NCI-H2107 (cell line): ENCODE measurements at regions not wholly inside any gene's neighbourhood (a gene's known extent, or its start where the extent isn't known, plus 50 kb on each side); places are given as distances from the start of the nearest gene placed in this dataset.
"Not testable (repeated sequence)": the region's sequence is repeated elsewhere in the genome, so short reads cannot be mapped to it uniquely, and the experiment has no call there.

Experiments used
- DNase-seq: peaks from one replicate; lab custom pipeline; 2025; lab: John Stamatoyannopoulos, UW

DNA sequence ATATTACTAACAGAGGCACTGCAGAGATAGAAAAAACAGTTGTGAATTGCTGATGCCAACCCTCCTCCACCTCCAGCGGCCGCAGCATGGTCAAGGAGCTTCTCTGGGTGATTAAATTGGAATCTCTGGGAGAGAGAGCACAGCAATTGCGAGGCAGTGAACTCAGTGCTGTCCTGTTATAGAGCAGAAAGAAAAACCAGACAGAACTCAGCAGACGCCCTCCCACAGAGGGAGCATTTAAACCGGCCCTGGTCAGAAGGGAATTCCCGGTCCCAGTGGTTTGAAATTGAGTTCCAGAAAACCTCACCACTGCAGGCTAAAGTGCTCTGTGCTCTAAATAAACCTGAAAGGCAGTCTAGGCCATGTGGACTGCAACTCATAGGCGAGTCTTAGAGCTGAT, 175.4 kb downstream of the SQOR start:
- DNase-seq, result no peak

DNA sequence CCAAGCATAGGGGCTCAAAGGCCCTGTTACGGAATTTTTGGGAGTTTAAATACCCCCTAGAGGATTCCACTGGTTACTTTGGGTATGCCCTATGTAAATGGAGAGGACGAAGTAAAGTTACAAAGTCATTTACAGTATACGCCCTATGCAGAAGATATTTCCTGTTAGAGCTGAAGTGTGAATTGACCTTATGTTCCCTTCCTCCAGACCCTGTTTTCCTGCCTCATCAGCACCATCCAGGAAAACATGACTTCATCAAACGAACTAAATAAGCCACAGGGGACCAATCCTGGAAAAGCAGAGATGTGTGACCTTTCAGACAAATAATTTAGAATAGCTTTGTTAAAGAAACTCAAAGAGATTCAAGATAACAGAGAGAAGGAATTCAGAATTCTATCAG, 177.4 kb downstream of the SQOR start:
- DNase-seq, result no peak

DNA sequence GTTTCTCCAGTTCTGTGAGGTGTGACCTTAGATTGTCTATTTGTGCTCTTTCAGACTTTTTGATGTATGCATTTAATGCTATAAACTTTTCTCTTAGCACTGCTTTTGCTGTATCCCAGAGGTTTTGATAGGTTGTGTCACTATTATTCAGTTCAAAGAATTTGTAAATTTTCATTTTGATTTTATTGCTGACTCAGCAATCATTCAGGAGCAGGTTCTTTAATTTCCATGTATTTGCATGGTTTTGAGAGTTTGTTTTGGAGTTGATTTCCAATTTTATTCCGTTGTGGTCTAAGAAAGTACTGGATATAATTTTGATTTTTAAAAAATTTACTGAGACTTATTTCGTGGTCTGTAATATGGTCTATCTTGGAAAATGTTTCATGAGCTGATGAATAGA, 182.7 kb downstream of the SQOR start:
- not testable (repeated sequence) for DNase-seq

DNA sequence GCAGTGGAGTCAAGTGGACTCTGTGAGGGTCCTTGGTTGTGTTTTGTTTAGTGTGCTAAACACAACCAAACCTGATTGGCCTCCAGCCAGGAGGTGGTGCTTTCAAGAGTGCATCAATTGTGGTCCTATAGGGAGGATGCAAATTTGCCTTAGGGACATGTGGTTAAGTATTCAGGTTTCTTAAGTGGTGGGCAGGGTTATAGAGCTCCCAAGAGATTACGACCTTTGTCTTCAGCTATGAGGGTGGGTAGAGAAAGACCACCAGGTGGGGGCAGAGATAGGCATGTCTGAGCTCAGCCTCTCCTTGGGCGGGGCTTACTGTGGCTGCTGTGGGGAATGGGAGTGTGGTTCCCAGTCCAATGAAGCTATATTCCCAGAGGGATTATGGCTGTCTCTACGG, 186.6 kb downstream of the SQOR start:
- DNase-seq, result peak; percentile 42

DNA sequence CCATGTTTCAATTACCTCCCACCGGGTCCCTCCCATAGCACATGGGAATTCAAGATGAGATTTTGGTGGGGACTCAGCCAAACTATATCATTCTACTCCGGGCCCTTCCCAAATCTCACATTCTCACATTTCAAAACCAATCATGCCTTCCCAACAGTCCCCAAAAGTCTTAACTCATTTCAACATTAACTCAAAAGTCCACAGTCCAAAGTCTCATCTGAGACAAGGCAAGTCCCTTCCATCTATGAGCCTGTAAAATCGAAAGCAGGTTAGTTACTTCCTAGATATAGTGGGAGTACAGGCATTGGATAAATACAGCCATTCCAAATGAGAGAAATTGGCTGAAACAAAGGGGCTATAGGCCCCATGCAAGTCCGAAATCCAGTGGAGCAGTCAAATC, 188.1 kb downstream of the SQOR start:
- not testable (repeated sequence) for DNase-seq

DNA sequence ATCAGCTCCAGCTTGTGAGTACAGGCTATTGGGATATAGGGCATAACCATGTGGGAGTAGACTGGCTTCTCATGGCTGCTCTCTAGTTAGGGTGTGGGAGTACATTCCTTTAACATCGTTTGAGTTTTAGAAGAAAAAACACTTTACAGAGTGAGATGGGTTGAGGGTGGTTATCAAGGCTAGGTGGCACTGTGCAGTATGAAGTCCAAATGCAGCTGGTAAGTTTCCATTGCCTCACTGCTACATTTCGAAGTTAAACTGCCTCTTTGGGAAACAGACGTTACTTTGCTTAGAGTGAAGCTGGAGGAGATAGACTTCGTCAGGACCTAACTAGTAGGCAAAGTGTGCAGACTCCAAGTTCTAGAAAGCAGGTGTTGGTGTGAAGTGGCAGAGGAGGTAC, 192.4 kb downstream of the SQOR start:
- DNase-seq, result no peak

DNA sequence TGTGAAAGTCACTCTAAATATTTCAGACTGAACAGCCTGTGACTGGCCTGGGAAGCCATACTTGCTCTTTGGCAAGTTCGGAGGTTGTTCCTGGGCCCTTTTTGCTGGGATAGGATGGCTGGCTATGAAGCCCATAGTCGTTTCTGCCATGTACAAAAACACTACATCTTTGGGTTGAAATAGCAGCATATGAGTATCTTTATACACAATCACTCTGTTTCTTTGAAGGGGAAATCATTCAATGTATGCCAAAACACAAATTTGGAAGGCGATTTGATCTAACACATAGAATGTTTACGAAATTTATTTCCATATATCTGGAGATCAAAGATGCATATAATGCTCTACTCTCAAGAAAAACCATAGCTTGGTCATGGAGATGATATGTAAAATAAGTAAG, 192.9 kb downstream of the SQOR start:
- DNase-seq, result no peak

DNA sequence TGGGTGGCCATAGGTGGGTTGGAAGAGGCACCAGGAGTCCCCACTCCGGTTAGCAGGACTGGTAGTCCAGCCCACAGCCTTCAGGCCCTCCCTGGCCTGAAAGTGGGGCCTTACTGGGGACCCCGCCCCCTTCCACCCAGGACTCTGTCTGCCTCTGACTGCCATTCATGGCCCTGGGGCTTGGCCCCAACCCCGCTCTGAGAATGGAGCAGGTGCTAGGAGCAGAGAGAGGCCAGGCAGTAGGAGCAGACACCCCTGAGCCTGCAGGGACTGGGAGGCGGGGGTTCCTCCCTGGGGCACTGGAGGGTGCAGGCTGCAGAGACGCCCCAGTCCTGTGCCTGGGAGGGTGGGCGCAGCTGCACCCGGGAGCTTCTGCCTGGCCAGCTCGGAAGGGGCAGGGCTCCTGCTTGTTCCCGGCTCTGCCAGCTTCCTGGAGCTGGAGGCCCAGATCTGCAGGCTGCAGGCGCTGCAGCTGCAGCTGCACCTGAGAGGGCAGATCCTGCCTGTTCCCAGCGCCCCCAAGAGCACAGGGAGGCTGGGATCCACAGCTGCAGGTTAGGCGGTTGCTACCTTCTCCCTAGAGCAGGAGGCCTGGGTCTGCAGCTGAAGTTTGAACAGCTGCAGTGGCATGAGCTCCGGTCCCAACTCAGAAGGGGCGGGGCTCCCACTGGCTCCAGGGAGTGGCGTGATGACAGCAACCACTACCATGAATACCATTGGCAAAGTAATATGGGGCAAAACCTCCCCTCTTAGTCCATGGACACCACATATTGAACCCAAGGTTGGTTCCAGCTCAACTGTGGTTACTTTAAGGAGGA, 194.7 kb downstream of the SQOR start:
- no peak for DNase-seq

DNA sequence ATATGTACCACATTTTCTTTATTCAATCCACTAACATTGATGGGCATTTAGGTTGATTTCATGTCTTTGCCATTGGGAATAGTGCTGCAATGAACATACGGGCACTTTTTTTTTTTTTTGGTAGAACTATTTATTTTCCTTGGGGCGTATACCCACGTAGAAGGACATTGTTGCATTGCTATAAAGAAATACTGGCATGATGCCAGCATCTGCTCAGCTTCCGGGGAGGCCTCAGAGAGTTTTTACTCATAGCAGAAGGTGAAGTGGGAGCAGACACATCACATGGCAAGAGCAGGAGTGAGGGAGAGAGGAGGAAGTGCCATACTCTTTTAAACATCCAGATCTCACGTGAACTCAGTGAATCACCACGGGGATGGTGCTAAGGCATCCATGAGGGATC, 197.0 kb downstream of the SQOR start:
- no peak for DNase-seq

DNA sequence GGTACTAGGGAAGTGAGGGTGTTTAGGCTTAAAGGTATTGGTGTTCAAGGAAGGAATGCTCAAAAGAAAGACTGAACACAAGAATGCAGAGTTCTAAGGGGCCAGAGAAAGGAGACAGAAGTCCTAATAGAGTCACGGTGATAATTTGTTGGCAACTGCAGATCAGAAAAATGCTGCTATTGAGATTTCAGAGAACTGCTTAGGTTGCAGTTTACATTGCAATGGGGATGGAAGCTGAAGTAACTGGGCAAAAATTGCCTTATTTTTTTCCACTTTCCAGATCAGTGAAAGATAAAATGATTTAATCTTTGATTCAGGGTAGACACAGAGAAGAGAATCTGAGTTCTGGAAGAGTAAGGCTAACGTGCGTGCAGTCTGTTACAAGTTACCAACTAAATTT, 199.8 kb downstream of the SQOR start:
- DNase-seq, result no peak

DNA sequence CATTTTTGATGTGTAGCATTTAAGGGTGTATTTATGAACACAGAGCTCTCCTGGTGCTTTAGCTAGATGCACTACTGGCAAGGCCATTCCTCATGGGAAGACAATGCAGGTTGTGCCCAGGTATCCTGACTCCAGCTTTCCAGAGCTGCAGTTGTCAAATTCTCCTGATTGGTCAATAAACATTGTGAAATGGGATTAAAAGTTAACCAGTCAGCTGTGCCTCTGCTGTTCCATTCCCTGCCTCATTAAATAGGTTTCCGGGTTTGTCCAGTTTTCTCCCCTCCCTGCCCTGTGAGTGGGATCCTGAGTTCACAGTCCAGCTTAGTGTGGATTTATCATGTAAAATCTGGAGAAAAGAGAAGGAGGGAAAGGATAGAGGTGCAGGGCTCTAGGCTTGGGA, 207.3 kb downstream of the SQOR start:
- DNase-seq, result no peak

DNA sequence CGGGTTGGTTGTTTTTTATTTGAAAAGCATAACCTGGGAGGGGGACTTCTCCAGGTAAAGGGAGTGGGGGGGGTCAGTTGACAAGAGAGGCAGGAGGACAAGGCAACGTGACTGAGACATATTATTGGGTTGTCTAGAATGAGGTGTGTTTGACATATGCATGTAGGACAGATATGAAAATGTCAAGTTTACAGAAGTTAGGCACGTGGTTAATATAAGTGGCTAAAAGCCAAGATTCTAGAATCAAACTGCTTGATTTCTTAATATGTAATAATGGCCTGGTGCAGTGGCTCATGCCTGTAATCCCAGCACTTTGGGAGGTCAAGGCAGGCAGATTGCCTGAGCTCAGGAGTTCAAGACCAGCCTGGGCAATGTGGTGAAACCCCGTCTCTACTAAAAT, 212.8 kb downstream of the SQOR start:
- no peak for DNase-seq

DNA sequence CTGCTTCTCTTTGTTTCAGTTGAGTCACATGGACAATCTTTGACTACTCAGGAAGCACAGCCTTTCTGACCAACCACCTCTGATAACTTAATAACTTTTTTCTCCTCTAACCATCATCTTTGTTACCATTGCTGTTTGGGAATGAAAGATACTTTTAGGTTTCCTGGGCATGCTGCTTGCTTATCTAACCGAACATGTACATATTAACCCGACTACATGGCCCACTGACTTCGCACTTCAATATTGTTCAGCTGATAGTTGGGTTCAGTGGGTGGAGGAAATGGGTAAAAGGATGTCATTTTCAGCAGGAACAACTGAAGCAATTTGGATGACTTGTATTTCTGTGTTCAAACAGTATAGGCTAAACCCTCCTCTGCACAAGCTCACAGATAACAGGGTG, 214.3 kb downstream of the SQOR start:
- DNase-seq, result no peak

DNA sequence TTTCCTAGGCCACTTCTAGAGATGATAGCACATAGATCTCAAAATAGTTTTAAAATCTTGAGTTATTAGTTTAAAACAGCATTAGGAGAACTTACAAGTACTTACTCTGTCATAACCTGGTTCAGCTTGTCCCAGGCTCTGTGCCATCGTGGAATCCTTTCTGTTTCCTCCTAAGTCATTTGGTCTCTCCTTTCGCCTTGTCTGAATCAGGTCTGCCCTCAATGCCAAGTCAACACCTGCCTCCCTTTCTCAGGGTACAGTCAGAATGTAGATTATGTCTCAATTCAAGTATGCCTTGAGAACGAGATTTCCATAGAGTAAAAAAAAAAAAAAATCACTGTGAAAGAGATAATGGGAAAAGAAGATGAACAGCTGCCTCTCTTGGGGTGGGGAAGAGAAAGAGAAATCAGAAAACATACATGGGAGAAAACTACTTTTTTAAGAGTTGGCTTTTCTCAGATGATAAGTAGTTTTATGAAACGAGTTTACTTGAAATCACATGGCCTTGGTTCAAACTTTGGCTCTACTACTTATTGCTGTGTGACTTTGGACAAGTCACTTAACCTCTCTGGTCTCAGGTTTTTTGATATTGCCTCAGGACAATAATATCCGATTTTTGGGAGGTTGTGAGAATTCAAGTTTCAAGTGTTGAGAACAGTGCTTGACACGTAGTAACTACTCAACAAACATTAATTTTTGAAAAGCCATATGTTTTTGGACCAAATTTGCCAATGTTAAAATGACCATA, 219.8 kb downstream of the SQOR start:
- DNase-seq, result no peak

DNA sequence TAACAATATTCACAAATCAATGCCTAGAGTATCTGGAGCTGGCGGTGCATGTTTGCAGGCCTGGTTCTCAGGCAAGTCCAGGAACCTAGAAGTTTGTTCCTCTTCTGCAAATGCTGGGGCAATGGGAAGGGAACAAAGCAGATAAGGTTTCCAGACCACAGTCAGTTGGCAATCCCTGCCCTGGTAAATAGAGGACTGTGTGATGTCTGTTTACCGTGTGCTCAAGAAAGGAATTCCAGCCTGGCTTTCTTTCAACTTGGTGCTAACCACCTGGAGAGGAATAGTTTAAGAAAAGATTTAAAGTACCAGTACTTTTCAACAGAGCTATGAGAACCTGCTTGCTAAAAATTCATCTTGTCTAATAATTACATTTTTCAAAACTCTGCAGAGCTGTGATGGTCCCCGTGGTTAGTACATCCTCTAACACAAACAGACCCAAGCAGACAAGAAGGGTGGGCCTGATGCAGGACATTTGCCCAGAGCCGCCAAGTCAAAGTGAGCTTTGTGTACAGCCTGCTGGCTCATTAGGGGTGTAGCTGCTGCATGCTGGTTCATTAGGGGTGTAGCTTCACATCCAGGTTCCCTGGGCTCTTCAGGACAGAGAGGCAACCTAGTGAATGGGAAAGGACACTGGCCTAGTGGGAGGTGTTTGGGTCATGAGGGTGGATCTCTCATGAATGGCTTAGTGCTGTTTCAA, 220.5 kb downstream of the SQOR start:
- DNase-seq, result no peak

DNA sequence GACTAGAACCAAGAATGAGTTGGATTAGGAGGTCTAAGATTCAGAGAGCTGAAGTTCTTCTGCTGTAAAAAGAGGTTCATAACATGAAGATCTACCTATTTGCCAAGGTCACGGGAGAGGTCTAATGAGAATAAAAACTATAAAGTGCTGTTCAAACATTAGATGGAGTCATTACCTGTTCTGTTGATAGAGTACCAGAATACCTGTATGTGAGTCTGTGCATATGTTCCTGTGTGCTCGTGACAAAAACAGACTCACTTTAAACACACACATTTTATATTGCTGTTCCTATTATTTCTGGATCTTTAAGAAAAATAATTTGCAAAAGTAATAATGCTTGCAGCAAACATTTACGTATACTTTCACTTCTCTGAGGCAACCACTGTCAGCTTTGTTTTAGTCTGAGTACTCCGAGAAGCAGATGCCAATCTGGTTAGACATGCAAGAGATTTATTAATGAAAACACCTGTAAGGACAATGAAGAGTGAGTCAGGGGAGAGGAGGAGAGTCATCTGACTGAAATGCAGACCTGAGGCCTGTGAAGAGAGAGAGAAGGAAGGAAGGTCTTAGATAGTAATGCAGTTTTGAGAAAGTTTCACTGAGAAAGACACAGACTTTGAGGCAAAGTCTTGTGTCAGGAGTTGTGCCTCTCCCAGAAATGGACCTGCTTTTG, 221.2 kb downstream of the SQOR start:
- DNase-seq, result no peak

DNA sequence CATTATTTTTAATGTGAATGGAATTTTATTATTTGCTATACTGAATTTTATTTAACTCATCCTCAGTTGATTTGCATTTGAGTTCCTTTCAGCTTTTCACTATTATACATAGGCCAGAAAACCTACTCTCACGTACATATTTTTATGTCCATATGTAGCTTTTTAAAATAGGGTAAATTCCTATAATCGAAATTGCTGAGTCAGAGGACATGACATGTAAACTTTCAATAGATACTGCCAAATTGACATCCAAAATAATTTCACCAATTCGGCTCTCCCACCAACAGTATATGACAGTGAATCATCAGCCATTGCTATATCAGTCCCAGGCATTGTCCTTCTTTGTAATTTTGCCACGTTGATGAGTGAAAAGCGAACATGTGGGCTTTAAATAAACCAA, 222.5 kb downstream of the SQOR start:
- DNase-seq, result no peak

DNA sequence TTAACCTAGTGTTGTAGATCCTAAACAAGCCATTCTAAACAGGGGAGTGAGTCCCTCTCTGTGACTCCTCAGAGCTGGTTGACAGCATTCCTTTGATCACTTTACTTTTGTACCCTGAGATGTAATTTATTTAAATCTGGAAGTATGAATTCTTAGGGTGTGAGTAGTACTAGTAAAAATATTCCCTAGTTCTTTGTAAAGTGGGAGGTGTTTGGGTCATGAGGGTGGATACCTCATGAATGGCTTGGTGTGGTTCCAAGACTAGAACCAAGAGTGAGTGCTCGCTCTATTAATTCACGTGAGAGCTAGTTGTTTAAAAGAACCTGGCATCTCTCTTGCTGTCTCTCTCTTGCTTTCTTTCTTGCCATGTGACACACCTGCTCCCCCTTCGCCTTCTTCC, 223.7 kb downstream of the SQOR start:
- no peak for DNase-seq

DNA sequence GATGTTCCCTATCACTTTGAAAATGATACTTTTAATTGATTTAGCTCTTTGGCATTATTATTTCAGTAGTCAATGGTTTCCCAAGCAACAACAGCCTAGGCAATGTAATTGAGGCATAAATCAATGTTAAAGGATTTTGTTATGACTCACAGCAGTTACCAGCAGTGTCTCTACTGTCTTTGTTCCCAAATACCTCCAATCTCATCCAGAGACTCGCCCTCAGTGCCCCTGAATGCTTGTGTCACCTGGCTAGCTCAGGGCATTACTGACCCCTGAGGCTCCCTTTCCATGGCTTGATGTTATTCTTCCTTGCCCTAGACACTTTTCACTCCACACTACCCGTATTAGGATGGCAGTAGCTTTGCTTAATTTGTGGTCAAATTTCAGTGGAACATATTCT, 227.2 kb downstream of the SQOR start:
- no peak for DNase-seq

DNA sequence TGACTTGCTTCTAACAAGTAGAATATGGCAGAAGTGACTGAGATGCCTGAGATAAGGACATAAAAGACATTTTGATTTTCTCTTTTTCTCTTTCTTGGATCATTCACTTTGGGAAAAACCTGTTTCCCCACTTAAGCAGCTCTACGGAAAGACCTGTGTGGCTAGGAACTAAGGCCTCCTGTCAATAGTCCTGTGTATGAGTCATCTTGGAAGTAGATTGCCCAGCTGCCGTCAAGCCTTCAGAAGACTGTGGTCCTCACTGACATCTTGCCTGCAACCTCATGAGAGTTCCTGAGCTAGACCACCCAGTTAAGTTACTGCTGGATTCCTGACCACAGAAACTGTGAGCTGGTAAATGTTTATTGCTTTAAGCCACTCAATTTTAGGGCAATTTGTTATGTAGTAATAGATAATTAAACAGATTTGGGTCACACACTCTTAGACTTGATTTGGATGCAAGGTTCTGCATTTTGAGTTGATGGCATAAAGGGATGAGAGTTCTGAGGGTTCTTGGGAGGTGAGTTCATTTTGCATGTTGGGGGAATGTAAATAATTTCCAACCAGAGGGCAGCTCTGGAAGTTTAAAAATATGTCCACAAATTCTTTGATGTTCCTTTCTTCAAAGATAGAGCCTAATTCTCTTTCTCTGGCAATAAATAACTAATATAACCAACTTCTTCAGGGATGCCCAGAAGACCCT, 229.2 kb downstream of the SQOR start:
- no peak for DNase-seq

DNA sequence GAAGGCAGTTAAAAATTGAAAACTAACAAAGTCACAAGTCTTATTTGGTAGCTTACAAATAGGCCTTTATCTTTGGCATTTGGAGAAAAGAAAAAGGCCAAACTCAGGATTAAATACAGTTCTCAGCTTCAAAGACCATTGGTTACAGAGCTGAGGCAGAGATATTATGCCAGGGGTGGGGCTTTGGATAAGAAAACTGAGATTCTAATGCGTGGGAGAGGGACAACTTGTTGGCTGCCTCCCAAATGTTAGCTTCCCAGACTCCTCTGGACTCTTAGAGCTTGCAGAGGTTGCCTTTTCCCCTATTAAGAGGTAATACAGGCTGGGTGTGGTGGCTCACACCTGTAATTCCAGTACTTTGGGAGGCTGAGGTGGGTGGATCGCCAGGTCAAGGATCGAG, 231.8 kb downstream of the SQOR start:
- no peak for DNase-seq

DNA sequence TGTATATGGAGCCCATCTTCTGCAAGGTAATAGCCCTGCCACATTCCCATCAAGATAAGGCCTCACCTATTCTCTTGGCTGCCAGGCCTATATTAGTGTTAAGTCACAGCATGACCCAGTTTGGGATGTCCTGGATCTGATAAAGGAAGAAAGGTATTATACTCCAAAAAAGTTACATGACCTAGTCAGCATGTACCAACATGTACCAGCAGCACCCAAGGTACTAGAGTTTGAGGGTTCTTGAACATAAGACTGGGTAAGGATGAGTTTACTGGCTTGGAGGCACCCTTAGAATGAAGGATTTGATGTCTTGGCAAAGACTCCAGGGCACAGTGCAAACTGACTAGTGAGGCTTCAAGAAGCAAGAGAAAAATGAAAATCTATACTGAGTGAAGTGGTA, 232.5 kb downstream of the SQOR start:
- DNase-seq, result no peak
